HepG2 (cell line): ENCODE measurements at regions not wholly inside any gene's neighbourhood (a gene's known extent, or its start where the extent isn't known, plus 50 kb on each side); places are given as distances from the start of the nearest gene placed in this dataset.

Source experiments
- ATAC-seq: fragments of 200-7000 bp; cut with Tn5 transposase; 3 replicates; pipeline ENCODE4 v1.9.1; 2020; ENCODE audit warnings: mild to moderate bottlenecking, moderate library complexity
- BruUV-seq: library from RNA; stranded (reverse); fragments of 400-500 nt; replicated peaks from 2 replicates; lab custom pipeline; 2021; lab: Mats Ljungman, UMichigan
- CTCF ChIA-PET: fragments of 300-600 bp; formaldehyde crosslinking; extraction: SDS; loops from one replicate; lab custom pipeline; 2021; ENCODE audit warnings: low total read pairs, inconsistent platforms, low intra/inter-chr PET ratio; lab: Yijun Ruan, JAX
- POLR2A ChIA-PET: fragments of 350-600 bp; sonication (Branson Sonifier 250); formaldehyde crosslinking; loops from one replicate; lab custom pipeline; 2020; ENCODE audit warnings: antibody characterized with exemption, inconsistent platforms; lab: Yijun Ruan, JAX
- DNase-seq: peaks from one replicate; pipeline ENCODE4 v3.0.0-alpha.2; 2015; ENCODE audit warnings: low spot score
- FAIRE-seq: peaks from 3 replicates; lab custom pipeline; 2011; peaks lifted over from hg19 to GRCh38; lab: Jason Lieb, UNC
- H2AFZ ChIP-seq: one replicate; pipeline ENCODE4 v1.6.1; 2011; ENCODE audit warnings: low read length, inconsistent platforms
- H3K27ac ChIP-seq: fragments of 300-600 bp; 3 replicates; pipeline ENCODE4 v1.8.0; 2011; ENCODE audit warnings: mixed run types, mild to moderate bottlenecking, mixed read lengths, low read length, inconsistent platforms; ENCODE audit not compliant: insufficient read depth; ENCODE audit errors: extremely low read length
- H3K27me3 ChIP-seq, 2 experiments: fragments of 200-600 bp in 1 of 2; 2 replicates in 1 of 2; 3 replicates in 1 of 2; pipeline versions ENCODE4 v1.6.0 to v1.8.0; 2011; ENCODE audit warnings: low read length in 2 of 2, mild to moderate bottlenecking in 2 of 2, moderate library complexity in 2 of 2, inconsistent platforms in 1 of 2; ENCODE audit not compliant: insufficient read depth in 2 of 2, control insufficient read depth in 1 of 2
- H3K36me3 ChIP-seq, 2 experiments: fragments of 200-600 bp in 1 of 2; replicated peaks in 1 of 2; 2 replicates in 1 of 2; 3 replicates in 1 of 2; pipeline versions ENCODE4 v1.5.1 to v1.8.0; 2011; ENCODE audit warnings: low read length in 2 of 2, inconsistent platforms in 1 of 2; ENCODE audit not compliant: insufficient read depth in 2 of 2, control insufficient read depth in 1 of 2
- H3K4me1 ChIP-seq: 2 replicates; pipeline ENCODE4 v1.5.1; 2012; ENCODE audit warnings: low read length, inconsistent platforms; ENCODE audit not compliant: insufficient read depth
- H3K4me2 ChIP-seq: 2 replicates; pipeline ENCODE4 v1.6.0; 2011; ENCODE audit warnings: low read depth, low read length, inconsistent platforms
- H3K4me3 ChIP-seq, 3 experiments: fragments of 200-600 bp in 1 of 3; sonication (generic), shearing (Covaris generic) in 1 of 3; replicated peaks in 1 of 3; 2 replicates each; pipeline ENCODE4 v1.5.1; 2011 to 2016; ENCODE audit warnings: low read length in 3 of 3, inconsistent platforms in 2 of 3, low read depth in 2 of 3, mild to moderate bottlenecking in 2 of 3, control low read depth in 1 of 3, mixed read lengths in 1 of 3; ENCODE audit not compliant: insufficient read depth in 1 of 3
- H3K79me2 ChIP-seq: one replicate; pipeline ENCODE4 v1.6.1; 2011; ENCODE audit warnings: low read length, inconsistent platforms; ENCODE audit not compliant: insufficient read depth
- H3K9ac ChIP-seq: 2 replicates; pipeline ENCODE4 v1.6.0; 2011; ENCODE audit warnings: mild to moderate bottlenecking, low read depth, low read length, inconsistent platforms; ENCODE audit not compliant: insufficient read depth
- H3K9me3 ChIP-seq: 2 replicates; pipeline ENCODE4 v1.5.1; 2012; ENCODE audit warnings: mild to moderate bottlenecking, low read length
- H4K20me1 ChIP-seq: 2 replicates; pipeline ENCODE4 v1.6.0; 2011; ENCODE audit warnings: inconsistent platforms, mild to moderate bottlenecking, low read length, moderate library complexity; ENCODE audit not compliant: insufficient read depth
- ARHGAP35 ChIP-seq: sonication (generic); formaldehyde crosslinking; IDR thresholded peaks from 2 replicates; pipeline ENCODE4 v1.9.0; 2022; ENCODE audit warnings: mild to moderate bottlenecking, inconsistent platforms, moderate library complexity, missing genetic modification reagents, borderline replicate concordance
- ATF1 ChIP-seq: IDR thresholded peaks from 2 replicates; pipeline ENCODE4 v1.6.1; 2016; ENCODE audit warnings: mild to moderate bottlenecking, control low read depth
- ATF4 ChIP-seq, 2 experiments: fragments of 450-650 bp in 1 of 2; sonication (generic) in 1 of 2; formaldehyde crosslinking; IDR thresholded peaks; 2 replicates each; pipeline versions ENCODE4 v1.5.0 to v1.8.0; 2020 to 2022; ENCODE audit warnings: mild to moderate bottlenecking in 1 of 2, missing genetic modification reagents in 1 of 2
- TFDP2 ChIP-seq: sonication (generic); formaldehyde crosslinking; IDR thresholded peaks from 2 replicates; pipeline ENCODE4 v1.4.0; 2020; ENCODE audit warnings: missing genetic modification reagents
- TOE1 ChIP-seq: sonication (generic); formaldehyde crosslinking; IDR thresholded peaks from 2 replicates; pipeline ENCODE4 v1.4.0; 2020; ENCODE audit warnings: mild to moderate bottlenecking, missing genetic modification reagents
- TOPORS ChIP-seq: sonication (generic); formaldehyde crosslinking; IDR thresholded peaks from 2 replicates; pipeline ENCODE4 v1.8.0; 2023; ENCODE audit warnings: mild to moderate bottlenecking, missing genetic modification reagents
- ZBTB1 ChIP-seq: sonication (generic); formaldehyde crosslinking; IDR thresholded peaks from 2 replicates; pipeline ENCODE4 v1.4.0; 2020; ENCODE audit warnings: missing genetic modification reagents, borderline replicate concordance
- ZGPAT ChIP-seq: IDR thresholded peaks from 2 replicates; pipeline ENCODE4 v1.6.1; 2016; ENCODE audit warnings: mild to moderate bottlenecking
- ZNF101 ChIP-seq: sonication (generic); formaldehyde crosslinking; IDR thresholded peaks from 2 replicates; pipeline ENCODE4 v1.4.0; 2020; ENCODE audit warnings: mild to moderate bottlenecking, low read depth, missing genetic modification reagents, borderline replicate concordance
- ZNF619 ChIP-seq: sonication (generic); formaldehyde crosslinking; IDR thresholded peaks from 2 replicates; pipeline ENCODE4 v1.4.0; 2020; ENCODE audit warnings: mild to moderate bottlenecking, missing genetic modification reagents
- ZNF883 ChIP-seq: sonication (generic); formaldehyde crosslinking; IDR thresholded peaks from 2 replicates; pipeline ENCODE4 v1.5.1; 2020; ENCODE audit warnings: mild to moderate bottlenecking, missing genetic modification reagents; ENCODE audit errors: not compliant biosample characterization
- ZSCAN31 ChIP-seq: sonication (generic); formaldehyde crosslinking; IDR thresholded peaks from 2 replicates; pipeline ENCODE4 v1.5.0; 2020; ENCODE audit warnings: low read depth, mild to moderate bottlenecking, missing genetic modification reagents
- WGBS: methylation state at CpG from one replicate; pipeline ENCODE4 v1.1.6; 2017; ENCODE audit warnings: low lambda C conversion rate; 5-methylcytosine and 5-hydroxymethylcytosine counted together
- in situ Hi-C: cut with HindIII; loops from 2 replicates; pipeline ENCODE4 v1.10.0; 2017; ENCODE audit warnings: low pct_unique_long_range_greater_than_20kb; ENCODE audit not compliant: extremely low pct_ligation_motif_present
- intact Hi-C: fragments of 100-400 bp; cut with micrococcal nuclease; formaldehyde crosslinking; loops from one replicate; pipeline ENCODE4 v1.10.0; 2022; ENCODE audit not compliant: unreplicated experiment

- Histone ChIP-seq H3K27ac (no peak overlapping the region), H3K36me3 (no peaks in the 10 kb centered on the region), H3K4me1 (no peaks in the 10 kb centered on the region), H3K9ac (no peak overlapping the region), H3K4me3 (no peak overlapping the region), H3K79me2 (no peaks in the 10 kb centered on the region), H2AFZ (no peak overlapping the region), H3K4me2 (no peak overlapping the region), H4K20me1 (no peaks in the 10 kb centered on the region), H3K9me3 (no peaks in the 10 kb centered on the region), H3K27me3 (no peaks in the 10 kb centered on the region; a peak in 1 of 5 replicates)
- POLR2A ChIA-PET = no interaction called here
- TF ChIP-seq ZNF101 (CRISPR knock-in tag) (no peak), ZNF619 (CRISPR knock-in tag) (no peak), TOPORS (no peak), TFDP2 (CRISPR knock-in tag) (no peak), ZSCAN31 (CRISPR knock-in tag) (no peak), ATF4 (CRISPR knock-in tag; IDR thresholded peaks at IDR 0.05) (no peak), ARHGAP35 (CRISPR knock-in tag) (no peak), ZBTB1 (CRISPR knock-in tag) (no peak), ZGPAT (CRISPR knock-in tag) (no peak), ZNF883 (CRISPR knock-in tag) (no peak), TOE1 (no peak), ATF1 (CRISPR knock-in tag) (no peak)
- intact Hi-C loops (loop anchor here (5.0 kb wide), 1 partner anchor 740 kb away; no protein-coding TSS in a partner anchor), in situ Hi-C loops (loop anchor here (25.0 kb wide), 1 partner anchor 660 kb away; no protein-coding TSS in a partner anchor)
- FAIRE-seq = no peak
- CTCF ChIA-PET = no interaction called here
- ATAC-seq = no peak
- no peak for DNase-seq
- no TSS peak for BruUV-seq
- WGBS = 18% methylated on average over 3 of the region's 3 CpGs
Measured at GRCh38 chr10:120347644-120348043, 109.4 kb upstream of the PLPP4 start.
